ENCODE measurements at regions not wholly inside any gene's neighbourhood (a gene's known extent, or its start where the extent isn't known, plus 50 kb on each side); places are given as distances from the start of the nearest gene placed in this dataset.
"Not testable (repeated sequence)": the region's sequence is repeated elsewhere in the genome, so short reads cannot be mapped to it uniquely, and the experiment has no call there.

GRCh38 chr13:86870444-86870843, 800.7 kb upstream of the SLITRK5 start:
- DNase-seq: no peak

GRCh38 chr13:86877441-86877840, 793.7 kb upstream of the SLITRK5 start:
- no peak for DNase-seq

GRCh38 chr13:86878781-86879180, 792.4 kb upstream of the SLITRK5 start:
- DNase-seq: no peak

- DNase-seq: no peak
Observed at GRCh38 chr13:86881390-86881789, 789.8 kb upstream of the SLITRK5 start.

GRCh38 chr13:86882107-86882506, 789.1 kb upstream of the SLITRK5 start:
- no peak for DNase-seq

GRCh38 chr13:86882835-86883234, 788.3 kb upstream of the SLITRK5 start:
- no peak for DNase-seq

- DNase-seq: no peak
Observed at GRCh38 chr13:86892330-86892729, 778.8 kb upstream of the SLITRK5 start.

GRCh38 chr13:86900906-86901305, 770.3 kb upstream of the SLITRK5 start:
- no peak for DNase-seq

GRCh38 chr13:86906127-86906874, 764.9 kb upstream of the SLITRK5 start:
- DNase-seq: no peak

- DNase-seq: no peak
Observed at GRCh38 chr13:86907156-86907555, 764.0 kb upstream of the SLITRK5 start.

GRCh38 chr13:86909318-86909717, 761.9 kb upstream of the SLITRK5 start:
- no peak for DNase-seq

GRCh38 chr13:86914757-86915156, 756.4 kb upstream of the SLITRK5 start:
- DNase-seq: no peak

- not testable (repeated sequence) for DNase-seq
Observed at GRCh38 chr13:86917438-86917837, 753.7 kb upstream of the SLITRK5 start.

GRCh38 chr13:86918682-86919081, 752.5 kb upstream of the SLITRK5 start:
- DNase-seq: no peak

- DNase-seq: no peak
Observed at GRCh38 chr13:86920961-86921360, 750.2 kb upstream of the SLITRK5 start.

- DNase-seq: no peak
Observed at GRCh38 chr13:86922936-86923335, 748.2 kb upstream of the SLITRK5 start.

GRCh38 chr13:86926916-86927315, 744.3 kb upstream of the SLITRK5 start:
- not testable (repeated sequence) for DNase-seq

GRCh38 chr13:86932776-86933334, 738.3 kb upstream of the SLITRK5 start:
- DNase-seq: no peak

GRCh38 chr13:86933676-86934075, 737.5 kb upstream of the SLITRK5 start:
- no peak for DNase-seq

- no peak for DNase-seq
Observed at GRCh38 chr13:86937316-86937715, 733.9 kb upstream of the SLITRK5 start.

GRCh38 chr13:86945584-86945983, 725.6 kb upstream of the SLITRK5 start:
- DNase-seq: no peak

GRCh38 chr13:86946734-86947133, 724.4 kb upstream of the SLITRK5 start:
- no peak for DNase-seq

- DNase-seq: no peak
Observed at GRCh38 chr13:86954341-86954740, 716.8 kb upstream of the SLITRK5 start.

- DNase-seq: no peak
Observed at GRCh38 chr13:86960876-86961275, 710.3 kb upstream of the SLITRK5 start.
